NCI-H2107 treated with DMSO at 0.1 percent for 48 hours (cell line): ENCODE measurements at regions not wholly inside any gene's neighbourhood (a gene's known extent, or its start where the extent isn't known, plus 50 kb on each side); places are given as distances from the start of the nearest gene placed in this dataset.

Experiments used
- DNase-seq: peaks from one replicate; lab custom pipeline; 2025; ENCODE audit not compliant: unreplicated experiment; lab: John Stamatoyannopoulos, UW

GRCh38 chr5:141778206-141778605 is 96.2 kb upstream of the ARAP3 start:
- DNase-seq, result no peak

GRCh38 chr5:141777711-141778110 is 95.7 kb upstream of the ARAP3 start:
- no peak for DNase-seq

- no peak for DNase-seq
Observed at GRCh38 chr5:141777130-141777529, 95.1 kb upstream of the ARAP3 start.

- no peak for DNase-seq
Observed at GRCh38 chr5:141773779-141774562, 91.9 kb upstream of the ARAP3 start.

GRCh38 chr5:141772281-141772680 is 90.3 kb upstream of the ARAP3 start:
- DNase-seq, result no peak

GRCh38 chr5:141771562-141771961 is 89.5 kb upstream of the ARAP3 start:
- DNase-seq, result no peak

- no peak for DNase-seq
Observed at GRCh38 chr5:141771031-141771430, 89.0 kb upstream of the ARAP3 start.

GRCh38 chr5:141769671-141770070 is 87.6 kb upstream of the ARAP3 start:
- no peak for DNase-seq

GRCh38 chr5:141767671-141768070 is 85.6 kb upstream of the ARAP3 start:
- no peak for DNase-seq

GRCh38 chr5:141765896-141766551 is 84.0 kb upstream of the ARAP3 start:
- no peak for DNase-seq

- no peak for DNase-seq
Observed at GRCh38 chr5:141763541-141763940, 81.5 kb upstream of the ARAP3 start.

GRCh38 chr5:141762790-141763368 is 80.8 kb upstream of the ARAP3 start:
- no peak for DNase-seq

GRCh38 chr5:141762316-141762715 is 80.3 kb upstream of the ARAP3 start:
- no peak for DNase-seq

GRCh38 chr5:141760753-141761152 is 78.7 kb upstream of the ARAP3 start:
- no peak for DNase-seq

GRCh38 chr5:141760193-141760592 is 78.2 kb upstream of the ARAP3 start:
- DNase-seq, result peak; percentile 10

GRCh38 chr5:141758310-141758998 is 76.4 kb upstream of the ARAP3 start:
- DNase-seq, result peak; percentile 23

- DNase-seq, result peak; percentile 31
Observed at GRCh38 chr5:141757402-141757801, 75.4 kb upstream of the ARAP3 start.

GRCh38 chr5:141756196-141756595 is 74.2 kb upstream of the ARAP3 start:
- no peak for DNase-seq

- DNase-seq, result no peak
Observed at GRCh38 chr5:141753971-141754713, 72.1 kb upstream of the ARAP3 start.

- no peak for DNase-seq
Observed at GRCh38 chr5:141753143-141753970, 71.3 kb upstream of the ARAP3 start.
